ENCODE measurements at regions not wholly inside any gene's neighbourhood (a gene's known extent, or its start where the extent isn't known, plus 50 kb on each side); places are given as distances from the start of the nearest gene placed in this dataset.

DNA sequence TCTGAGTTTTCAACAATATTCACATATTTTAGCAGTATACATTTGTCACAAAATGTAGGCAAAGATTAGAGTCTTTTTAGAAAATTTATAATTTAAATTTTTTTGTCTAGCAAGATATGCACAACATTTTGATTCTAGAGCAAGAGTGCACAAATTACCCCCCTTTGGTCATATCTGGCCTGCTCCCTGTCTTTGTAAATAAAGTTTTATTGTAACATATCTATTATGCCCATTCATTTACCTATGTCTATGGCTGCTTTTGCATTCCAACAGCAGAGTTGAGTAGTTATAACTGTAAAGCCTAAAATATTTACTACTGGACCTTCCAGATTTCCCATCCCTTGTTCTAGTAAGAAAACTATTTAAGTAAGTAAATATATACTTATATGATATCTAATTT is 430.7 kb downstream of the EDEM1 start:
- DNase-seq (ENCODE audit: low spot score), result no peak

DNA sequence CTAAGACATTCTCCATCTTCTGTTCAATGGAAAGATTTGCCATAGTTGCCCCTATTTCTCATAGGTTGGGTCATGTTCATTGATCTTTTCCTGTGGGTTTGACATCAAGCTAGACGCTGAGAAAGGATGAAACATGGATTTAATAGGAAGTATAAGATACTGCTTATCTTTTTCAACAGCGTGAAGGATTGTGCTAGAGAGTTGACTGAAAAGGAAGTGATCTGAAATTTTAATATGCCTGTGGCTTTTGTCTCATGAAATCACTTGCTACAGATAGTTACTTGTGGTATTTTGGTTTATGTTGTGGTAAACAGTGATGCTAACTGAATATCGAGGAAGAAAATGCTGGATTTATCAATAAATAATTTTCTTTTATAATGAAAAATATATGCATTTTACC is 442.9 kb downstream of the EDEM1 start:
- DNase-seq (ENCODE audit: low spot score), result no peak

- DNase-seq (ENCODE audit: low spot score), result no peak
Measured at GRCh38 chr3:5633960-5634359, 446.5 kb downstream of the EDEM1 start.

GRCh38 chr3:5634411-5634810 is 446.9 kb downstream of the EDEM1 start:
- DNase-seq (ENCODE audit: low spot score), result no peak

- DNase-seq (ENCODE audit: low spot score), result no peak
Measured at GRCh38 chr3:5635746-5636145, 448.2 kb downstream of the EDEM1 start.

DNA sequence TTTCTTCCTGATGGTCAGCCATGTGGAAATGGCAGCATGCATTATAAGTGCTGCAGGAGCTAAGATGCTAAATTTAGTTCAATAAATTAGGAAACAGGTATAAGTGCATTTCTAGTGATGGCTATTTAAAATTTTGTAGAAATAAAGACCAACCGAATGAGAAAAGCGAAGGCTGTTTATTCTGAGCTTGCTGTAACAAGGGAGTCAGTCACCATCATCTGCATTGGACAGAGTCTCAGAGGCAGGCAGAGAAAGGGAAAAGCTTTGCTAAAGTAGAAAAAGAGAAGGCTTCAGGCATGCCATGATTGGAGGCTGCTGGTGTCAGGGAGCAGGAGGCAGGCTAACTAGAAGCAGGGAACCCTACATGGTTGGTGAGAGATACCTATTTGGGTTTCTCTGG is 451.0 kb downstream of the EDEM1 start:
- DNase-seq (ENCODE audit: low spot score), result no peak

DNA sequence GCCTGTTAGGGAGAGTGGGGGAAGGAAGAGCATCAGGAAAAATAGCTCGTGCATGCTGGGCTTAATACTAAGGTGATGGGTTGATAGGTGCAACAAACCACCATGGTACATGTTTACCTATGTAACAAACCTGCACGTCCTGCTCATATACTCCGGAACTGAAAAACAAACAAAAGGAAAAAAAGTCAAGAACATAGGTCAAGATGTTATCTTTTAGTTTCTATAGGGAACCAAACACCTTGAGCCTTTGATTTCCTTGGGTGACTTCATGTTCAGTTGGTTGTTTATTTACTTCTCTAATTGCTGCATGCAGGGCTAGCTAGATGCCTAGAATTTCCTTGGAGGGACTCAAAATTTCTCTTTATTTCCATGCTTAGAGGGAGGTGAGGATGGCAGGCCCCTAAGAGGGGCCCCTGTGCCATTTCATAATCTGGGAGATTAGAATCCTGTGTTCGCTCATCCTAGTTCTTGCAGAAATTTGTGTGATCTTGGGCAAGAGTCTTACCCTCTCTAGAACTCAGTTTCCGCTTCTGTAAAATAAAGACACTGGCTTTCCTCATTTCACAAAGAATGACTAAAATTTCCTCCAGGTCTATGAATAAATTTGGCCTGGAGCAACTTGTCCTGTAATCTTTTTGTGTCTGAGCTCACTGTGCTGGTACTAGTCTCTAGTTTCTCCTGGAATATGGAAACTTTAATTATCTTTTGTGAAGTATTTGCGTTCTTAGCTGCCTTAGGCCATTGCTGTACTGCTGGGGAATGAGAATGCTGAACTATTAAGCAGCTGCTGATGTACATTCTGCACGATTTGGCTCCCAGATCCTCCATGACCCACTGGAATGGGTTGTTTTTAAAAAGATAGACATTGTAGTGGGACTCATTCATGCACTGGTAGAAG is 457.5 kb downstream of the EDEM1 start:
- no peak for DNase-seq (ENCODE audit: low spot score)

GRCh38 chr3:5645692-5646410 is 458.3 kb downstream of the EDEM1 start:
- no peak for DNase-seq (ENCODE audit: low spot score)

DNA sequence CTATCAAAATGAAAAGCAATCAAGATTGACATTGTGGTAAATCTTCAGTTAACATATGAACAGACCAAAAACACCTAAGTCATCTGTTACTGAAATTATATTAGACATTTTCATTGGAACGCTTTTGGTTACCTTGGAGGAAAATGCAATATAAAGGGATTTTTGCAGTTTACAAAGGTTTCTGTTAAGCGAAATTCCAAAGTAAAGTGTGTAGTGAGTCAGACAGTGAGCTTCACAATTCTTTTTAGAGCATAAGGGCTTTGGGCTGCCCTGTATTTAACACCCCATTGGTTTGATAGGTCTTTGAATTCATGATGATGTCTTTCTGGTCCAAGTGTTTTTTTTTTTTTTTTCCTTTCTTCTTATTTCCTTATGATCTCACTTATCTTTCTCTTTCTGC is 462.8 kb downstream of the EDEM1 start:
- DNase-seq (ENCODE audit: low spot score), result no peak

DNA sequence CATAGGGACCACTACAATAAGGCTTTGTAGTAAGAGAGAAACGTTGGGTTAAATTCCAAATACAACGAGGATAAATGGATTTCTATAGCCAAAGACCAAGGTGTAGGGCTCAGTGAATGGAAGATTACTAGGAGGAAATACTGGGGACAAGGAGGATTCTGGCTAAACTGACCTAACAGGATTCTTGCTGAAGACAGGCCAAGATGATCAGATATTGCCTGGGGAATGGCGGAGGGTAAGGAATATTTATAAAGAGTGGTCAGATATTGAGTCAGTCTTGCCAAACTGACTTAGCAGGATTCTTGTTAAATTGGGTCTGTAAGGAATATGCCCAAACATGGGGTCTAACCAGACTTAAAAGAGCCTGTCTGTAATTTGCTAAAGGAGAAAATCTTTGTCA is 463.8 kb downstream of the EDEM1 start:
- no peak for DNase-seq (ENCODE audit: low spot score)

GRCh38 chr3:5653426-5654143 is 466.1 kb downstream of the EDEM1 start:
- no peak for DNase-seq (ENCODE audit: low spot score)

DNA sequence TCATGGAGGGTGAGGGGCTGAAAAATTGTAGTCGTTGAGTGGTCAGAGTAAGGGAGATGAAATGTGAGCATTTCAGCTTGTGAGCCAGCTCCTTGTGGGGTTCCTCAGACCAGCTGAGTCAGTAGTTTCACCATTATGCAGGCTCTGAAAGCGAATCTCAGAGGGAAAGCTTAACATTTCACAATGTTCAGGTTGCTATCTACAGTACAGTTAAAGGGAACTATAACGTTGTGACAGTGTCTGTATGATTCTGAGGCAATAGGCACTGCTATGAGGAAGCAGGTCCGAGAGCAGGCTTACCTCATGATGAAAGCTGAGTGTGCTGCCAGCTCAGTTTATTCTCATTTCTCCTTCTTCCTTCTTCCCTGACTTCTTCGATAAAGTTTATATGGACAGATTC is 469.6 kb downstream of the EDEM1 start:
- no peak for DNase-seq (ENCODE audit: low spot score)

DNA sequence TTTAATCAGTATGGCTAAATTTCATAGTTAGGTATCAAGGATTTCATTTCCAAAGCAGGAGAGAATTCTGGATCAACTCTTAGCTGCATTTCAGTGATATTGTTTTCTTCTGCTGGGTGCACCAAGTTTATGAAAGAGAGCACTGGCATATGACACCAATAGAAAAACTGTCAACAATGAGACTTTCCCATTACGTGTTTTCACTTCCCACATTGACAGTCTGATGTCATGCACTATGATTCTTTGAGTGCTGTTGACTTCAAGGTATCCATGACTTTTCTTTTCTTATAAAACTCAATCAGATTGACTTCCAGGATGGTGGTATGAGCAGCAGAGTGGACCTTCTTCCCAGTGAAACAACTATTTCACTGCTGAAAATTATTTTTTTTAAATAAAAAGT is 476.1 kb downstream of the EDEM1 start:
- DNase-seq (ENCODE audit: low spot score), result no peak

DNA sequence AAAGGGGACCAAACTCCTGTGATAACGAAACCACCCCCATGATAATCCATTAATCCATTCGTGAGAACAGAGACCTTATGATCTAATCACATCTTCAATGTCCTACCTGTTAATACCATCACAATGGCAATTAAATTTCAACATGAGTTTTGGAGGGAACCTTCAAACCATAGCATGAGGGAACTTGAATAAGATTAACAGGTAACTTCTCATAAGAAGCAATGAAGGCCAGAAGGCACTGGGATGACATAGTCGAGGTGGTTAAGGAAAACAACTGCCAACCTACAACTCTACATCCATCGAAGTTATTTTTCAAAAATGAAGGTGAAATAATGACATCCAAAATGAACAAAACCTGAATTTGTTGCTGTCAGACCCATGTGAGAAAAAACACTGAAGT is 478.9 kb downstream of the EDEM1 start:
- DNase-seq (ENCODE audit: low spot score), result no peak

GRCh38 chr3:5673521-5673920 is 486.0 kb downstream of the EDEM1 start:
- DNase-seq (ENCODE audit: low spot score), result no peak

DNA sequence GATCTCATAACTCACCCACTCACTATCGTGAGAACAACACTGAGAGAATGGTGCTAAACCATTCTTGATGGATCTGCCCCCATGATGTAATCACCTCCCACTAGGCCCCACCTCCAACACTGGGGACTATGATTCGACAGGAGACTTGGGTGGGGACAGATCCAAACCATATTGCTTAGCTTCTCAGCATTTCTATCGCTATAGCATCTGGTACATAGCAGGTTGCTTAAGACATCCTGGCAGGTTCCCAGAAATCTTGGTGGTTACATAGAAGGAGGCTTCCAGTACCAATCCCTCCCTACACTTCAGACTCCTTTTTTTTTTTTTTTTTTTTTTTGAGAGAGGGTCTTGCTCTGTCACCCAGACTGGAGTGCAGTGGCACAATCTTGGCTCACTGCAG is 487.8 kb downstream of the EDEM1 start:
- DNase-seq (ENCODE audit: low spot score), result no peak

DNA sequence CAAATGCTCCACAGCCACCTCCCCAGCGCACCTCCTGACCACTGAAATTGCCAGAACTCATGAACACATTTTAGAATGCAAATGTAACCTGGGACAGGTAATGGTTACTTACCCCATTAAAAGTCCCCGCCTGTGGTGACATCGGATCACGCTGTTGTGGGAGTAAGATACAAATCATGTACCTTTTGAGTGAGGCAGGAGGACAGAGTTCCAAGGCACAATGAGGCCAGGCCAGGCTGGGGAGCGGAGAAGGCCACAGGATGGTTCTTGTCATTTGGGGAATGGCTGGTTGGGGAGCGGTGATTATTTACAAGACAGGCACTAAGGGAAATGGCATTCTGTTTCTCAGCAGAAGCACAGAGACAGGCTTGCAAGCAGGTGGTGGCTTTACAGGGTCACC is 490.0 kb downstream of the EDEM1 start:
- no peak for DNase-seq (ENCODE audit: low spot score)

GRCh38 chr3:5678248-5678647 is 490.7 kb downstream of the EDEM1 start:
- no peak for DNase-seq (ENCODE audit: low spot score)

DNA sequence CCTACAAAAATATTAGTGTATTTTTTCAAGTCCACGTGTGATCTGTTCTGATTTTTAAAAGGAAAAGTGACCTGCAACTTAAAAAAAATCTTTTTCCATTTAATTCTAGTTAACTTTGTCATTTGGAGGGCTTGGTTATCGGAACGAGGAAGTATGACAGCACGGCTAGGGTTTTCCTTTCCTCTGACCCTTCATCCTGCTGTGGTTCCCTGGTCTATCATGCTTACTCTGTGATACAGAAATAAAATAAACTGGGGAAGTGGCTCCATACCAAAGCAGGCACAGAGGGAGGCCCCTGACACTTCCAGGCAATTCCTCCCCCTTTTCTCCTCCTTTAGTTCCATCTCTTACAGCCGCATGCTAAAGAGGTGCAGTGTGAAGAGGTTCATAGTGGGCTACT is 491.3 kb downstream of the EDEM1 start:
- DNase-seq (ENCODE audit: low spot score), result no peak

- no peak for DNase-seq (ENCODE audit: low spot score)
Measured at GRCh38 chr3:5687230-5687629, 499.7 kb downstream of the EDEM1 start.

GRCh38 chr3:5690490-5690889 is 503.0 kb downstream of the EDEM1 start:
- DNase-seq (ENCODE audit: low spot score), result no peak

- DNase-seq (ENCODE audit: low spot score), result no peak
Measured at GRCh38 chr3:5690904-5691532, 503.5 kb downstream of the EDEM1 start.

Data from hepatic stellate cell (primary cell).